Prostate gland (tissue), 2 donors: ENCODE measurements at regions not wholly inside any gene's neighbourhood (a gene's known extent, or its start where the extent isn't known, plus 50 kb on each side); places are given as distances from the start of the nearest gene placed in this dataset.

Experiments
- POLR2A ChIP-seq: fragments of 450-650 bp; IDR thresholded peaks from one replicate; pipeline ENCODE4 v1.6.1; 2016; ENCODE audit warnings: antibody characterized with exemption, mild to moderate bottlenecking
- POLR2AphosphoS5 ChIP-seq: sonication (generic); formaldehyde crosslinking; IDR thresholded peaks from one replicate; pipeline ENCODE4 v1.6.1; 2017; ENCODE audit warnings: antibody characterized with exemption
- TF ChIP-seq, protein P1 (sequence below), 4 experiments: fragments of 200-600 bp in 2 of 4; fragments of 450-650 bp in 2 of 4; sonication (generic) in 2 of 4; IDR thresholded peaks; 1 replicate in 3 of 4; 2 replicates in 1 of 4; pipeline ENCODE4 v1.5.1; 2016 to 2019; ENCODE audit warnings: antibody characterized with exemption in 4 of 4, mild to moderate bottlenecking in 2 of 4, moderate library complexity in 2 of 4

DNA sequence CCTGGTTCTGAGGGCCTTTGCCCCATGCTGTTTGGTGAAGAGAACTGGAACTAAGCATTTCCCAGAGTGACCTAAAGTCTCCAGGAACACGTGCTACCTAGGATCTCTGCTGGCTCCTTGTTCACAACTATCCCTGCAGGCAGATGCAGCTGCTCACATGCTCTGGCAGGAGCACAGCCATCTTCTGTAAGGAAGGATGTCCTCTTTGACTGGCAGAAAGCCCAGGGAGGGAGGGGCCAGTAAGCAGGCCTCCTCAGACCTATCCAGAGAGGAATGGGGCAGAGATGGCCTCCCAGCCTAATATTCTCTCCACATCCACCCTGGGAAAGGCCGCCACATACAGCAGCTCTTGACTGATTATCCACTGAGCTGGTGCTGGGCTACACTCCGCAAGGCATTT lies 142.8 kb upstream of the EOLA2 start:
- TF ChIP-seq, protein P1, sequence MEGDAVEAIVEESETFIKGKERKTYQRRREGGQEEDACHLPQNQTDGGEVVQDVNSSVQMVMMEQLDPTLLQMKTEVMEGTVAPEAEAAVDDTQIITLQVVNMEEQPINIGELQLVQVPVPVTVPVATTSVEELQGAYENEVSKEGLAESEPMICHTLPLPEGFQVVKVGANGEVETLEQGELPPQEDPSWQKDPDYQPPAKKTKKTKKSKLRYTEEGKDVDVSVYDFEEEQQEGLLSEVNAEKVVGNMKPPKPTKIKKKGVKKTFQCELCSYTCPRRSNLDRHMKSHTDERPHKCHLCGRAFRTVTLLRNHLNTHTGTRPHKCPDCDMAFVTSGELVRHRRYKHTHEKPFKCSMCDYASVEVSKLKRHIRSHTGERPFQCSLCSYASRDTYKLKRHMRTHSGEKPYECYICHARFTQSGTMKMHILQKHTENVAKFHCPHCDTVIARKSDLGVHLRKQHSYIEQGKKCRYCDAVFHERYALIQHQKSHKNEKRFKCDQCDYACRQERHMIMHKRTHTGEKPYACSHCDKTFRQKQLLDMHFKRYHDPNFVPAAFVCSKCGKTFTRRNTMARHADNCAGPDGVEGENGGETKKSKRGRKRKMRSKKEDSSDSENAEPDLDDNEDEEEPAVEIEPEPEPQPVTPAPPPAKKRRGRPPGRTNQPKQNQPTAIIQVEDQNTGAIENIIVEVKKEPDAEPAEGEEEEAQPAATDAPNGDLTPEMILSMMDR (IDR thresholded peaks at IDR 0.05) = no peak
- TF ChIP-seq POLR2AphosphoS5 (no peak), POLR2A (no peak)
